GM18870 (cell line): ENCODE measurements at regions not wholly inside any gene's neighbourhood (a gene's known extent, or its start where the extent isn't known, plus 50 kb on each side); places are given as distances from the start of the nearest gene placed in this dataset.
A peak's percentile ranks its signal among the peaks of the same experiment; 100 is the strongest.
"Not testable (repeated sequence)": the region's sequence is repeated elsewhere in the genome, so short reads cannot be mapped to it uniquely, and the experiment has no call there.

Experiments used
- ATAC-seq: cut with Tn5 transposase; IDR thresholded peaks from one replicate; pipeline ENCODE4 v1.9.1; 2021; ENCODE audit warnings: moderate library complexity; ENCODE audit not compliant: unreplicated experiment

GRCh38 chr13:88369866-88370265, 698.7 kb downstream of the SLITRK5 start:
- ATAC-seq: no peak

GRCh38 chr13:88376760-88377388, 705.7 kb downstream of the SLITRK5 start:
- ATAC-seq: no peak

- ATAC-seq: no peak
Observed at GRCh38 chr13:88377852-88378251, 706.7 kb downstream of the SLITRK5 start.

- ATAC-seq: no peak
Observed at GRCh38 chr13:88384542-88384941, 713.4 kb downstream of the SLITRK5 start.

GRCh38 chr13:88395804-88396203, 724.6 kb downstream of the SLITRK5 start:
- ATAC-seq: no peak

GRCh38 chr13:88411696-88412095, 740.5 kb downstream of the SLITRK5 start:
- ATAC-seq: no peak

GRCh38 chr13:88417801-88418200, 746.6 kb downstream of the SLITRK5 start:
- ATAC-seq: no peak

GRCh38 chr13:88424463-88424862, 753.3 kb downstream of the SLITRK5 start:
- no peak for ATAC-seq

- no peak for ATAC-seq
Observed at GRCh38 chr13:88426661-88427060, 755.5 kb downstream of the SLITRK5 start.

- no peak for ATAC-seq
Observed at GRCh38 chr13:88429862-88430261, 758.7 kb downstream of the SLITRK5 start.

GRCh38 chr13:88434953-88435352, 763.8 kb downstream of the SLITRK5 start:
- no peak for ATAC-seq

- no peak for ATAC-seq
Observed at GRCh38 chr13:88436974-88437373, 765.8 kb downstream of the SLITRK5 start.

- no peak for ATAC-seq
Observed at GRCh38 chr13:88450515-88450914, 779.3 kb downstream of the SLITRK5 start.

- ATAC-seq: no peak
Observed at GRCh38 chr13:88456151-88456550, 785.0 kb downstream of the SLITRK5 start.

GRCh38 chr13:88459331-88459730, 788.2 kb downstream of the SLITRK5 start:
- no peak for ATAC-seq

GRCh38 chr13:88461272-88462009, 790.3 kb downstream of the SLITRK5 start:
- no peak for ATAC-seq

GRCh38 chr13:88464851-88465250, 793.7 kb downstream of the SLITRK5 start:
- no peak for ATAC-seq

GRCh38 chr13:88472316-88472715, 801.1 kb downstream of the SLITRK5 start:
- ATAC-seq: peak; percentile 66

GRCh38 chr13:88483202-88483601, 812.0 kb downstream of the SLITRK5 start:
- ATAC-seq: no peak

GRCh38 chr13:88507909-88508308, 836.7 kb downstream of the SLITRK5 start:
- ATAC-seq: no peak

GRCh38 chr13:88512993-88513392, 841.8 kb downstream of the SLITRK5 start:
- ATAC-seq: not testable (repeated sequence)

GRCh38 chr13:88526186-88526852, 855.1 kb downstream of the SLITRK5 start:
- ATAC-seq: no peak
